Neutrophil (primary cell): ENCODE measurements at regions not wholly inside any gene's neighbourhood (a gene's known extent, or its start where the extent isn't known, plus 50 kb on each side); places are given as distances from the start of the nearest gene placed in this dataset.

Experiments
- H3K27ac ChIP-seq: fragments of 200-600 bp; sonication (generic); 2 replicates; pipeline ENCODE4 v1.5.1; 2016; ENCODE audit warnings: mild to moderate bottlenecking, moderate library complexity
- H3K27me3 ChIP-seq: fragments of 200-600 bp; sonication (generic); 2 replicates; pipeline ENCODE4 v1.6.0; 2016; ENCODE audit warnings: mild to moderate bottlenecking
- H3K36me3 ChIP-seq: fragments of 200-600 bp; sonication (generic); 2 replicates; pipeline ENCODE4 v1.5.1; 2017
- H3K4me1 ChIP-seq, 2 experiments: fragments of 200-600 bp in 1 of 2; sonication (generic) in 1 of 2; 1 replicate in 1 of 2; 2 replicates in 1 of 2; pipeline versions ENCODE4 v1.5.1 to v1.6.1; 2013 to 2016; ENCODE audit warnings: low read depth in 1 of 2, low read length in 1 of 2, mild to moderate bottlenecking in 1 of 2, moderate library complexity in 1 of 2; ENCODE audit not compliant: control insufficient read depth in 1 of 2, insufficient read depth in 1 of 2
- H3K4me3 ChIP-seq, 2 experiments: fragments of 200-600 bp in 1 of 2; sonication (generic) in 1 of 2; 1 replicate in 1 of 2; 2 replicates in 1 of 2; pipeline ENCODE4 v1.5.1; 2013 to 2016; ENCODE audit warnings: low read depth in 1 of 2, low read length in 1 of 2, mild to moderate bottlenecking in 1 of 2, moderate library complexity in 1 of 2
- H3K9me3 ChIP-seq: fragments of 200-600 bp; sonication (generic); 2 replicates; pipeline ENCODE4 v1.5.1; 2016
- TF ChIP-seq, protein P1 (sequence below): fragments of 200-600 bp; sonication (generic); IDR thresholded peaks from 2 replicates; pipeline ENCODE4 v1.5.1; 2016; ENCODE audit warnings: antibody characterized with exemption

DNA sequence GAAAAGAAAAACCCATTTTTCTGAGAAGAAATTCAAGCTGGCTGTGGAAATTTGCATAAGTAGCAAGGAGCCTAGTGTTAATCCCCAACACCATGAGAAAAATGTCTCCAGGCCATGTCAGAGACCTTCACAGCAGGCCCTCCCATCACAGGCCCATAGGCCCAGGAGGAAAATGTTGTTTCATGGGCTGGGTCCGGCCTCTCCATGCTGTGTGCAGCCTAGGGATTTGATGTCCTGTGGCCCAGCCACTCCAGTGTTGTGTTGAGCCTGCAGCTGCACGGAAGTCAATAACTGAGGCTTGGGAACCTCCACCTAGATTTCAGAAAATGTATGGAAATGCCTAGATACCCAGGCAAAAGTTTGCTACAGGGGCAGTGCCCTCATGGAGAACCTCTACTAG is 432.2 kb downstream of the IPO8 start:
- H3K4me1 ChIP-seq = no peaks in the 10 kb centered on the region
- H3K9me3 ChIP-seq = no peaks in the 10 kb centered on the region
- TF ChIP-seq, protein P1, sequence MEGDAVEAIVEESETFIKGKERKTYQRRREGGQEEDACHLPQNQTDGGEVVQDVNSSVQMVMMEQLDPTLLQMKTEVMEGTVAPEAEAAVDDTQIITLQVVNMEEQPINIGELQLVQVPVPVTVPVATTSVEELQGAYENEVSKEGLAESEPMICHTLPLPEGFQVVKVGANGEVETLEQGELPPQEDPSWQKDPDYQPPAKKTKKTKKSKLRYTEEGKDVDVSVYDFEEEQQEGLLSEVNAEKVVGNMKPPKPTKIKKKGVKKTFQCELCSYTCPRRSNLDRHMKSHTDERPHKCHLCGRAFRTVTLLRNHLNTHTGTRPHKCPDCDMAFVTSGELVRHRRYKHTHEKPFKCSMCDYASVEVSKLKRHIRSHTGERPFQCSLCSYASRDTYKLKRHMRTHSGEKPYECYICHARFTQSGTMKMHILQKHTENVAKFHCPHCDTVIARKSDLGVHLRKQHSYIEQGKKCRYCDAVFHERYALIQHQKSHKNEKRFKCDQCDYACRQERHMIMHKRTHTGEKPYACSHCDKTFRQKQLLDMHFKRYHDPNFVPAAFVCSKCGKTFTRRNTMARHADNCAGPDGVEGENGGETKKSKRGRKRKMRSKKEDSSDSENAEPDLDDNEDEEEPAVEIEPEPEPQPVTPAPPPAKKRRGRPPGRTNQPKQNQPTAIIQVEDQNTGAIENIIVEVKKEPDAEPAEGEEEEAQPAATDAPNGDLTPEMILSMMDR = no peak
- H3K4me3 ChIP-seq = no peak overlapping the region
- no peaks in the 10 kb centered on the region for H3K27me3 ChIP-seq
- H3K36me3 ChIP-seq = no peaks in the 10 kb centered on the region
- H3K27ac ChIP-seq = no peak overlapping the region

DNA sequence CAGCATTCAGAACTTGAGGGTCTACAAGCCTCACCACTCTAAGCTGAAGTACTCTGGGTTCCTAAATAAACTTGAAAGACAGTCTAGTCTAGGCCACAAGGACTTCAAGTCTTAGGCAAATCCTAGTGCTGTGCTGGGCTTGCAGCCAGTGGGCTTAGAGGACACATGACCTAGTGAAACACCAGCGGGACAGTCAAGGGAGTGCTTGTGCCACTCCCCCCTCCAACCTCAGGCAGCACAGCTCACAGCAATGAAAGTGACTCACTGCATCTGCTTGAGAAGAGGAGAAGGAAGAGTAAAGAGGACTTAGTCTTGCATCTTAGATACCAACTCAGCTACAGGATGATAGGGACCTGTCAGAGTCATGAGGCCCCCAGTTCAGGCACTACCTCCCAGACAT is 438.1 kb downstream of the IPO8 start:
- no peaks in the 10 kb centered on the region for H3K36me3 ChIP-seq
- no peaks in the 10 kb centered on the region for H3K27me3 ChIP-seq
- H3K4me1 ChIP-seq = no peaks in the 10 kb centered on the region
- no peak overlapping the region for H3K27ac ChIP-seq
- TF ChIP-seq, protein P1 = no peak
- no peak overlapping the region for H3K4me3 ChIP-seq
- no peaks in the 10 kb centered on the region for H3K9me3 ChIP-seq

DNA sequence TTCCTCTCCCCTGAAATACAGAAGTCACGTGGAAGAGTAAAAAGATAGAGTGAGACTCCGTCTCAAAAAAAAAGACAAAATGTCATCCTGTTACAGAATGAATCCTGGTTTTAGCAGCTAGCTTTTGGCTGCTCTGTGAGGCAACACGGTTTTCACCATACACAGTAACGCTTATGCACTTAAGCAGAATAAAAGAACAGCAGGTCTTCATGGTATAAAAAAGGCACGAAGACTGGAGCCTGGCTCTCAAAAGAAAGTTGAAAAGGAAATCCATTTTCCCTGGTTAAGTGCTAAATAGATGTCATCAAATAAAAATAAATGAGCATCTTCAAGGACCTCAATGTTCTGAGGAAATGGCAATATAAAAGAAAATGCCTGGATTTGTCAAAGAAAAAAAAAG is 444.1 kb downstream of the IPO8 start:
- Histone ChIP-seq H3K4me1 (no peaks in the 10 kb centered on the region), H3K27me3 (no peaks in the 10 kb centered on the region), H3K4me3 (no peak overlapping the region), H3K36me3 (no peaks in the 10 kb centered on the region), H3K9me3 (no peaks in the 10 kb centered on the region), H3K27ac (no peak overlapping the region)
- TF ChIP-seq, protein P1 = no peak

DNA sequence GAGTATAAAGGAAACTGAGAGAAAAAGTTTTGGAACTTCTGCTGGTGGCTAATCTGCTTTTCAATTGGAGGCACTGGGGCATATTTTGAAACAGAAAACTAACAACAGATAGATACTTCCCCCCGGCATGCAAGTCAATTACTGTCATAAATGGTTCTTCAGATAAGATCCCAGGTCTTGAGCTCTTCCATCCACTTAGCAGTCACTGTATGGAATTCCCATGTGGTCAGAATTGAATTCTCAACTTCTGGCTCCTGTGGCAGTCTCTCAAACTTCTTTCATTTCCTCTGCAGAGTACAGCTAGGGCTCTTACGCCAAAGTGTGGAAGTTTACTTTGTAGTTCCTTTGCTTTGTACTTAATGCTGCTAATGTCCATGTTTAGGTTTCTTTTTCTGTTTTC is 452.2 kb downstream of the IPO8 start:
- H3K27me3 ChIP-seq = no peaks in the 10 kb centered on the region
- TF ChIP-seq, protein P1 = no peak
- no peak overlapping the region for H3K4me3 ChIP-seq
- H3K4me1 ChIP-seq = no peaks in the 10 kb centered on the region
- no peaks in the 10 kb centered on the region for H3K9me3 ChIP-seq
- H3K36me3 ChIP-seq = no peaks in the 10 kb centered on the region
- H3K27ac ChIP-seq = no peak overlapping the region

DNA sequence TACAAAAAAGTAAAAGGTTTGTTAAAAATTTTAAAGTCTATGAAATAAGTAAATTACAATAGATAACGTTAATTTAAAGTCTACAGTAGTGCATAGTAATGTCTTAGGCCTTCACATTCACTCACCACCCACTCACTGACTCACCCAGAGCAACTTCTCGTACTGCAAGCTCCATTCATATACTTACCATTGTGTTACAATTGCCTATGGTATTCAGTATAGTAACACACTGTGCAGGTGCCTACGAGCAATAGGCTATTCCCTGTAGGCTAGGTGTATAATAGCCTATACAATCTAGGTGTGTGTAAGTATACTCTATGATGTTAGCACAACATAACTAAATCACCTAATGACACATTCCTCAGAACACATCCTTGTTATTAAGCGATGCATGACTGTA is 435.3 kb upstream of the TMTC1 start:
- Histone ChIP-seq H3K27me3 (no peaks in the 10 kb centered on the region), H3K27ac (no peak overlapping the region), H3K4me1 (no peaks in the 10 kb centered on the region), H3K9me3 (no peaks in the 10 kb centered on the region), H3K4me3 (no peak overlapping the region), H3K36me3 (no peaks in the 10 kb centered on the region)
- TF ChIP-seq, protein P1 = no peak

DNA sequence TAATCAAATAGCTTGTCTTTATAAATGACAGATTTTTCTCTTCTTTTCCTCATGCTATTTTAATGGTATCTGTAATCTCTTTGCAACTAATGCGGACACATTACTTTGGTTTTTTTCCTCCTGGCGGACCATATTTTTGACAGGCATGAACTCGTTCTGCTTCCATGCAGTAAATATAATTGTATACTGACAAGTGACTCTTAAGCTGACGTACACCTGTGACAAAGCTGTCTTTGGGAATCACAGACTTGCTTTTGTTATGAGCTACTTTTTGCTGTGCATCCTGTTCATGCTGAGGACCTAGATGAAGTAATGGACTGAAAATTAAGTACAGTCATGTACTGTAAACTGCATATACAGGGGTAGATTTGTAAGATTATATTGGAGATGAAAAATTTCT is 434.3 kb upstream of the TMTC1 start:
- Histone ChIP-seq H3K9me3 (no peaks in the 10 kb centered on the region), H3K4me3 (no peak overlapping the region), H3K36me3 (no peaks in the 10 kb centered on the region), H3K4me1 (no peaks in the 10 kb centered on the region), H3K27me3 (no peaks in the 10 kb centered on the region), H3K27ac (no peak overlapping the region)
- TF ChIP-seq, protein P1 = no peak
